Astrocyte of the cerebellum (primary cell): ENCODE measurements at regions not wholly inside any gene's neighbourhood (a gene's known extent, or its start where the extent isn't known, plus 50 kb on each side); places are given as distances from the start of the nearest gene placed in this dataset.
A peak's percentile ranks its signal among the peaks of the same experiment; 100 is the strongest.

Experiments
- DNase-seq: peaks from one replicate; pipeline ENCODE4 v3.0.0-alpha.2; 2011; ENCODE audit warnings: low read depth
- H3K4me3 ChIP-seq: 2 replicates; pipeline ENCODE4 v1.5.1; 2011; ENCODE audit warnings: mild to moderate bottlenecking, low read depth, low read length, moderate library complexity
- in situ Hi-C: cut with HindIII; loops from 2 replicates; pipeline ENCODE4 v1.10.0; 2017; ENCODE audit warnings: low sequenced_read_pairs
- TF ChIP-seq, protein P1 (sequence below): IDR thresholded peaks from 2 replicates; pipeline ENCODE4 v1.5.1; 2012; ENCODE audit warnings: low read length, low read depth, moderate library complexity, mild to moderate bottlenecking; ENCODE audit errors: missing control alignments

DNA sequence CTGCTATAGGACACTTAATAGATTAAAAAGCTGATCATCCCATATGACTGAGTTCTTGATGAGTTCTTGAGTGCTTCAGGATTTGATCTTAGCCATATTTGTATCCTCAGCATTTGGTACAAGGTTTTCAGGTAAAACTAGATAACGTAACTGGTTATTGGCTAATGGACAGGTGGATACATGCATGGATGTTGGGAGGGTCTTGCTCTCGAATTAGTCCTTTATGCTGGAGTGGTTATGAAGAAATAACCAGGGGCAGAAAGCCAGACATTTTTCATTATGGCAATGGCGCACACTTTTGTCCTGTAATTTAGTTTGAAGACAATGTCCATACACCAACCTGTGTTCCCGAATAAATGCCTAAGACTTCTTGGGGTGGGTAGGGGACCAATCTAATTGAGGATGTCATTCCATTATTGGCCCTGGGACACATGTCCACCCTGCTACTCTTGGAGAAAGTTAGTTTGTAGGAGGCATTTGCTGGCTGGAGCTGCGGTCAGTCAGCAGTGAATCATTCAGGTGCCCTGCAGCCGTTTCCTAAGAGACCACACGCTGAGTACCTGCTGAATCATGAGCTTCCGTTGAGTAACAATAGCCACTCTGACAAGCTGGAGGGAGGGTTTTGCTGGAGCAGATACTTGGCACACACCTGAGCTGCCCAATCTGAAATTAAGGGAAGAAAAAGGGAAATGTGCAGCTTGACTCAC is 194.4 kb downstream of the FOXA2 start:
- TF ChIP-seq, protein P1, sequence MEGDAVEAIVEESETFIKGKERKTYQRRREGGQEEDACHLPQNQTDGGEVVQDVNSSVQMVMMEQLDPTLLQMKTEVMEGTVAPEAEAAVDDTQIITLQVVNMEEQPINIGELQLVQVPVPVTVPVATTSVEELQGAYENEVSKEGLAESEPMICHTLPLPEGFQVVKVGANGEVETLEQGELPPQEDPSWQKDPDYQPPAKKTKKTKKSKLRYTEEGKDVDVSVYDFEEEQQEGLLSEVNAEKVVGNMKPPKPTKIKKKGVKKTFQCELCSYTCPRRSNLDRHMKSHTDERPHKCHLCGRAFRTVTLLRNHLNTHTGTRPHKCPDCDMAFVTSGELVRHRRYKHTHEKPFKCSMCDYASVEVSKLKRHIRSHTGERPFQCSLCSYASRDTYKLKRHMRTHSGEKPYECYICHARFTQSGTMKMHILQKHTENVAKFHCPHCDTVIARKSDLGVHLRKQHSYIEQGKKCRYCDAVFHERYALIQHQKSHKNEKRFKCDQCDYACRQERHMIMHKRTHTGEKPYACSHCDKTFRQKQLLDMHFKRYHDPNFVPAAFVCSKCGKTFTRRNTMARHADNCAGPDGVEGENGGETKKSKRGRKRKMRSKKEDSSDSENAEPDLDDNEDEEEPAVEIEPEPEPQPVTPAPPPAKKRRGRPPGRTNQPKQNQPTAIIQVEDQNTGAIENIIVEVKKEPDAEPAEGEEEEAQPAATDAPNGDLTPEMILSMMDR = no peak
- no peak overlapping the region for H3K4me3 ChIP-seq
- in situ Hi-C loops = no loop called here
- peak; percentile 36 for DNase-seq

DNA sequence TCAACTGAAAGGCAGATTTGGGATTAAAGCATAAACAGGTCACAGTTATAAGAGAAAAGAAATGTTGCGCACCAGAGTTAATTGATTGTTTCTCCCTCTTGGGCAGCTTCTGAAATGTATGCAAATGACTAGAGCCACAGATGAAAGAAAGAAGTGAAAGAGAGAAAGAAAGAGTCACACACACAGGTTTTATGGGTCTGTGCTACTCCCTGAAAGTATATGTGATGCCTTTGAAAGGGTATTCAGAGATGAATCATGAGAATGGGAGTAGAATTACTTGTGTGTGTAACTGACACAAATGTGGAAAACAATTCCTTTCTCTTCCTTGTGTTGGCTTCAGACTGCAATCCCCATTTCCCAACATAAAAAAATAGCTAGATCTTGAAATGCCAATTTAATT is 196.9 kb downstream of the FOXA2 start:
- H3K4me3 ChIP-seq = no peak overlapping the region

DNA sequence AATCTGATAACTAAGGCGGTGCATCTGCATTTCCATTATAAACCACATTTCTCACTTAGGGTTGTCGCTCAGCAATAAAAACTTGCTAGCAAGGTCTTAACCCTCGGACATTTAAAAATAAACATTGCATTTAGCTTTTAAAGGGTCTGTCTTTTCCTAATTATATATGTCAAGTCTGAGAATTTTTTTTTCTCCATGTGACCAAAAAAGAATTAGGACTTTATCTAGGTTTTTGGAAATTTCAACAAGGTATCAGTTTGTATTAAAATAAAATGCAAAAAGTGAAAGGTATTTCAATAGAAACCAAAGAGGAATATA is 198.1 kb downstream of the FOXA2 start:
- DNase-seq = no peak
- in situ Hi-C loops = no loop called here
- TF ChIP-seq, protein P1 = no peak
- no peak overlapping the region for H3K4me3 ChIP-seq

More for the DNA sequence above, 196.9 kb downstream of the FOXA2 start:
- TF ChIP-seq, protein P1 = no peak
- DNase-seq = no peak
- in situ Hi-C loops = no loop called here

DNA sequence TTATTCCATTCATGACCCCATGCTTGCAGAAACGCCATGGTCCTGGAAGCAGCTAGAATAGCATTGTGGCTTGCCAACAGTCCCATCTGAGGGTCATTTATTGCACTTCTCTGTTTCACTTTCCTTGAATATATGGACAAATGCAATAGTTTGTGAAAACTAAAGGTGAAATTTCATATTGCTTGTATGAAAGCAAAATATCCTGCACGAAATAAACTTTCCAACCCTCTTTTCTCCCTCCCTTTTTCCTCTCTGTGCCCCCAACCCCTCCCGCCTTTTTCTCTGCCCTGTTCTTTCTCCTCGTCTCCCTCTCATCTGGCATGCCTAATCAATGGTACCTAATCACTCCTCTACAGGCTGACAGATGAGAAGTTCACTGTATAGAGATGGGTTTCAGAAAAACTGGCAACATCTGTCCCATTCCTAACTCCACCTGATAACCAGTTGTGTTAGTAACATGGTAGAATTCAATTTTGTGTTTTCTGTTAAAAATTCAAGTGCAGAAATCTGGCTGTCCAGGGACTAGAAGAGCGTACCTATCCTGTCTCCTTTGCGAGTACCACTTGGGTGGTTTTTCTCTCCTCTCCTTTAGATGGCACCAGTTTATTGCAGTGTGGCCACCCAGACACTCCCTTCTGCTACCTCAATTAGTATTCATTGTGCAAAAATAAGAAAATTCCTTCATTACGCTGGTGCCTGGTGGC is 198.6 kb downstream of the FOXA2 start:
- in situ Hi-C loops = no loop called here
- DNase-seq = no peak
- TF ChIP-seq, protein P1 = no peak

DNA sequence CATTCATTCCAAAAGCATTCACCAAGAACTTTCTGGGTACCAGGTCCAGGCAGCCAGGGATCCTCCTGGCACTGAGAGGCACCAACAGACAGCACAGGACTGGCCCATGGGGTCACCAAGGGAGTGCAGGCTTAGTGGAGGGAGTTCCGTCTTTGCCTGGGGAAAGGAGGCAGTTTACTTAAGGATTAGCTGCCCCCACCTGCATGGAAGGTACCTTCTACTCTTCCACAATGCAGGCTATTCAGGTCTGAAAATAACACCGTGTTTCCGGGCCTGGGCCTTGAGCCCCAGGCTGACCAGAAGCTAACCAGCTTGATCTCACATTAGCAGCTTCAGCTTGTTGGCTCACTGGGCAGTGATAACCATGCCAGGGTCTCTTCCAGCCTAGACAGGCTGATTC is 199.4 kb downstream of the FOXA2 start:
- in situ Hi-C loops = no loop called here
- TF ChIP-seq, protein P1 = no peak
- DNase-seq = no peak
- H3K4me3 ChIP-seq = no peak overlapping the region

More for the DNA sequence above, 198.6 kb downstream of the FOXA2 start:
- no peak overlapping the region for H3K4me3 ChIP-seq

DNA sequence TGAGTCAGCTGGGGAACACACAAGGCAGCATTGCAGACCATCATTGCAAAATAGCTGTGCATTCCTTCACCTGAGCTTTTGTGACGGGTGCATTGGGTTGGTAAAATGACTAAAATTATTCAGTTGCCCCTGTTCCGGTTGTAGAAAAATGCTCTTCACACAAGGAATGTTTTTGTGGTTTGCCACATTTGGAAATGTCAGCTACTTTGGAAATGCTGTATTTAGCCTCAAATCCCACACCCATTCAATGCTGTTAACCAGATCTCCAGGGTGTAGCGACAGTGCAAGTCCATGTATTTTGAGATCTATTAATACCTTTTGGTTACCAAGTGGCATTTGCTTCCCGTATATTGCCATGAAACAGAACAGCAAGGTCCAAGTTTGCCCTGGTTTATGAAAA is 201.2 kb downstream of the FOXA2 start:
- TF ChIP-seq, protein P1 = no peak
- in situ Hi-C loops = no loop called here
- DNase-seq = peak; percentile 53
- no peak overlapping the region for H3K4me3 ChIP-seq
